ENCODE measurements at regions not wholly inside any gene's neighbourhood (a gene's known extent, or its start where the extent isn't known, plus 50 kb on each side); places are given as distances from the start of the nearest gene placed in this dataset.
"Not testable (repeated sequence)": the region's sequence is repeated elsewhere in the genome, so short reads cannot be mapped to it uniquely, and the experiment has no call there.

- FAIRE-seq, result no peak
Observed at GRCh38 chr3:165624761-165625160, 212.5 kb downstream of the BCHE start.

DNA sequence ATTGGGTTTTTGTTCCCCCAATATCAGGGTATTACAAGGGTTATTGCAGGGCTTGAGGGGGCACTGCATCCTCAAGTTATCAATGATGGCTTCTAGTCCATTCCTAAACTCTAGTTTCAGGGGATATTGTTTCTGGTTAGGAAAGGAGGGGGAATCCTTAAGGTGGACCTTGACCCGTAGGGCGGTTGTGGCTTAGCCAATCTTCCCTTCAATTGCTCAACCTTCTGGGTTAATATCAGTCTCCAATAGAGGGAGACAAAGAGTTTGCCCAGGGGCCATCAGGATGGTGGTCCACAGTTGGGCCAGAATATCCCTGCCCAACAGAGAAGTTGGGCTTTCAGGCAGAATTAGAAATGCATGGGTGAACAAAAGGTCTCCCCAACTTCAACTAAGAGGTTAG lies 214.9 kb downstream of the BCHE start:
- no peak for FAIRE-seq

DNA sequence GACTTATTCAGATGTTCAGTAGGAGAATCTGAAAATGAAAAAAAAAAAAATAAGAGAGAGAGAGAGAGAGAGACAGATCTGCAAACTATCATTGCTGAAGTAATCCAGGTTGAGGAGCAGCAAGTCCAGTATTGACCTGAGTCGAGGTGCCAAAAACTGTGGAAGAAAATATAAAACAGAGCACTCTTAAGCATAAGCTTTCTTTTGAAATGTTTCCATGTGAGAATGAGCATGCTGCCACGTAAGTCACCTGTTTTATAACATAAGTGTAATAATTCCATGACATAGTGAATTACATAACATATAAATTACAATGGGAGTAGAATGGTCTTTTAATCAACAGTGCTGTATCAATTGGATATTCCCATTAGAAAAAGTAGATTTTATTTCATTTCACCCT lies 218.2 kb downstream of the BCHE start:
- FAIRE-seq, result no peak

GRCh38 chr3:165617134-165617533 lies 220.1 kb downstream of the BCHE start:
- FAIRE-seq, result no peak

GRCh38 chr3:165614337-165614736 lies 222.9 kb downstream of the BCHE start:
- FAIRE-seq, result no peak

DNA sequence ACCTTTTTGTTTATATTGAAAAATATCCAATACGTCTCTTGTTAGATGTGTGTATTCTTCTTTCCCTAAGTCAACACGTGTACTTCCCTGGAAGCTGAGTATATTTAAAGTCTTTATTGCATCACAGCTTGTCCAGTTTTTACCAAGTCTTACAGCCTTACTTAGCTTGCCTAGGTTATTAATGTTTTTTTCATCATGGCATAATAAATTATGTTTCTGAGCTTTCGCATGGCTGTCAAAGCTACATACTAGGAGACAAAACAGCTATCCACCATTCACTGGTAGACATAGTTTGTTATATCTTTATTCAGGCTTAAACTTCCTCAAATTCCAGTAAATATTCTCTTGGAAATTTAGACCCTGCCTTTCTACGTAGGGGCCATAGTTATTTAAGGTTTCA lies 224.2 kb downstream of the BCHE start:
- FAIRE-seq, result no peak

DNA sequence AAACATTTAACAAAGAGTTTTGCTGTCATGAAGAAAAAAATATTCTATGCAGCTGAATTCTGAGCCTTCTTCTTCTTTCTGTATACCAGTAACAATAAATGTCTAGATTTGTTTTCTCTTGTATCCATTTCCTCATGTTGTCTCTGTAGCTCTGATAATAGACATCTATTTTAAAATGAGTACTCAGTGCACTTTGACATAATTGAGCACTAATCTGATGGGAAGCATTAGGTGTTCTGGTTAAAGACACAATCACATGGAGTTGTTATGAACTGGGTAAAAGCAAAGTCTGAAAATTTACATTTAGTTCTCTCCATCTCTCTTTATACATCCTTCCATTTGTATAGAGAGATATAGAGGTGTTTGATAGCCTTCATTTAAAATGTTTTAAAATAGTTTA lies 230.0 kb downstream of the BCHE start:
- no peak for FAIRE-seq

DNA sequence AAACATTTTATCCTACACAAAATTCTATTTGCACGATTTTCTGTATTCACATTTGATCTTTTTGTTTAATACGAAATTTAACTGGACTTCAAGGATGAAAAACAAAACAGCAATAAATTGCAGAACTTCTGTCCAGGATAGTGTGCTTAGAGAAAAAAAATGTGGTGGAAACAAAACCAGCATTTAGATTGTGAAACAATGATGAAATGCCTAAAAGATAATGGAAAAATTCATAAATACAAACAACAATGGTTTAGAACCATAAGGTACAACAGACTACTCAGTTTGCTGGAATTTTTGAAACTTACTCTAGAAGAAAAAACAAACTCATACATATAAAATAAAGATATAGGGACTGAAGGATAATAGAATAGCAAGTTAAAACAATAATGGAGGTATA lies 234.0 kb downstream of the BCHE start:
- no peak for FAIRE-seq

DNA sequence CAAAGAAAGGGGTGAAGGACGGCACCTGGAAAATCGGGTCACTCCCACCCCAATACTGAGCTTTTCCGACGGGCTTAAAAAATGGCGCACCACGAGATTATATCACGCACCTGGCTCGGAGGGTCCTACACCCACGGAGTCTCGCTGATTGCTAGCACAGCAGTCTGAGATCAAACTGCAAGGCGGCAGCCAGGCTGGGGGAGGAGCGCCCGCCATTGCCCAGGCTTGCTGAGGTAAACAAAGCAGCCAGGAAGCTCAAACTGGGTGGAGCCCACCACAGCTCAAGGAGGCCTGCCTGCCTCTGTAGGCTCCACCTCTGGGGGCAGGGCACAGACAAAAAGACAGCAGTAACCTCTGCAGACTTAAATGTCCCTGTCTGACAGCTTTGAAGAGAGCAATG lies 264.7 kb downstream of the BCHE start:
- not testable (repeated sequence) for FAIRE-seq

DNA sequence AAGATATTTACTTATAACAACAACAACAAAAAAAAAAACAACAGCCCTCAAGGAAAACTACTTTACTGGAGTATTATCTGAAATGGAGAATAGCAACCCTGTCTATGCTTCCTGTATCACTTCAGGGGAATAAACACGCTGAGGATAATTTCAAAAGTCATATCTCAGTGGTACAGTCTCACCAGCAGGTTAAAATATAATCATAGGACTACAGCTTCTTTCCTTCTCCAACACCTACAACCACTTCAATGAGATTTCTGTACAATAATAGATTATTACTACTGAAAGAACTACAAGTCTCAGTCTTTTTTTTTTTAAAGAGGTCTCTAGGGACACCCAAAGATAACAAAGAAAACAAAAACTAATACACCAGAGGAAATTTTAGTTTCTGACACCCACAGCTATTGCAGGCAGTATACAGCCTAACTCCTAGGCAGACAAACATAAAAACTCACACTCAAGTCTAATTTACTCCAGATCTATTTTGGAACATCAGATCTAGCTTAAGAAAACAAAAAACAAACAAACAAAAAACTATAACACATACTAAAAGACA lies 268.2 kb downstream of the BCHE start:
- FAIRE-seq, result no peak

DNA sequence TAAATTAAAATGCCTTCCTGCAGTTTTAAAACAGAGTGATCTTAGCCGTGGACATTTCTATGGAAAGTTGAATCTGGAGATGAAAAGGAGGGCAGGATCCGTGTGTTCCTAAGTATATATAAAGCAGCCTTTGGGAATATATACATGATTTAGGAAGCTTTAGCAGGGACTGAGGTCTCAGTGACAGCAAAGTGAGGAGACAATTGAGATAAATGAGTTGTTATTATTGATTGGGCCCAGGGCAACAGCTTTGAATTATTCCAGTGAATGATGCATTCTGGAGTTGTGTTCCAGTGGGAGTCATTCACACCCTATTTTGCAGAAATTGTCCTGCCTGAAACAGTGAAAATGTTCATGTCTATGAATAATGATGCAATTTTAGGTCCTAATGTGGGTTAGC lies 281.4 kb downstream of the BCHE start:
- no peak for FAIRE-seq

DNA sequence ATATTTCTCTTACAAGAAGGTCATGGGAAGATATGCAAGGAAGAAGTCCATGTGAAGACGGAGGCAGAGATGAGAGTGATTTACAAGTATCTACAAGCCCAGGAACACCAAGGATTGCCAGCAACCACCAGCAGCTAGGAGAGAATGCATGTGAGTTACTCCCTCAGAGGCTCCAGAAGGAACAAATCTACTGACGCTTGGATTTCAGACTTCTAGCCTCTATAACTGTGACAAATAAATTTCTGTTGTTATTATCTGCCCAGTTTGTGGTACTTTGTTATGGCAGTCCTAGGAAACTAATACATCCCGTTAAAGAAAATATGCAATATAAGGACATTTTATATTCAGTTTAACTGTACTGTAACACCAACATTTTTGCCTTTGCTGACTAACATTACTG lies 283.9 kb downstream of the BCHE start:
- FAIRE-seq, result no peak

- FAIRE-seq, result no peak
Observed at GRCh38 chr3:165549665-165550064, 287.6 kb downstream of the BCHE start.

DNA sequence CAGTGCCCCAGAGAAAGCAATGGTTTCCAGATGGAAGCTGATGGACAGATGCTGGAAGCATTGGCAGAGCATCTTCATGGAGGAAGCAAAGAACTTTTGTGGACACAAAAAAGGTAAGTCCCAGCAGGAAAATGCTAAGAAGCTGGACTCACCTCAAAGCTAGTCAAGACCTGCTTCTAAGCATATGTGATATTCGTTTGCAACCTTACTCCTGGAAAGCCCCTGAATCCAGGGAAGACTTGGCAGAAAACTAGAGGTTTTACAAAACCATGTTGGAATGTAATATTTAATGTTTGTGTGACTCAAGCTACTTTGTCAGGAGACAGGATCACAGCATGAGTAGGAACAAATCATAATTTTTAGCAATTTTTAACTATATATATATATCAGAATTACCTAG lies 288.2 kb downstream of the BCHE start:
- FAIRE-seq, result no peak

GRCh38 chr3:165545059-165545458 lies 292.2 kb downstream of the BCHE start:
- no peak for FAIRE-seq

DNA sequence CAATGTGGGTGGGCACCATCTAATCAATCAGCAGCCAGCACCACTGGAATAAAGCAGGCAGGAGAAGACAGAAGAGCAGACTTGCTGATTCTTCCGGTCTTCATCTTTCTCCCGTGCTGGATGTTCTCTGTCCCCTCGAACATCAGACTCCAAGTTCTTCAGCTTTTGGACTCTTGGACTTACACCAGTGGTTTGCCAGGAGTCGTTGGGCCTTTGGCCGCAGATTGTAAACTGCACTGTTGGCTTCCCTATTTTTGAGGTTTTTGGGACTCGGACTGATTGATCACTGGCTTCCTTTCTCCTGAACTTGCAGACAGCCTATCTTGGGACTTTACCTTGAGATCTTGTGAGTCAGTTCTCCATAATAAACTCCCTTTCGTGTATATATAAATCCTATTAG lies 292.8 kb downstream of the BCHE start:
- no peak for FAIRE-seq

GRCh38 chr3:165538166-165538565 lies 299.1 kb downstream of the BCHE start:
- no peak for FAIRE-seq

- no peak for FAIRE-seq
Observed at GRCh38 chr3:165532851-165533250, 304.4 kb downstream of the BCHE start.

GRCh38 chr3:165529451-165529850 lies 307.8 kb downstream of the BCHE start:
- no peak for FAIRE-seq

DNA sequence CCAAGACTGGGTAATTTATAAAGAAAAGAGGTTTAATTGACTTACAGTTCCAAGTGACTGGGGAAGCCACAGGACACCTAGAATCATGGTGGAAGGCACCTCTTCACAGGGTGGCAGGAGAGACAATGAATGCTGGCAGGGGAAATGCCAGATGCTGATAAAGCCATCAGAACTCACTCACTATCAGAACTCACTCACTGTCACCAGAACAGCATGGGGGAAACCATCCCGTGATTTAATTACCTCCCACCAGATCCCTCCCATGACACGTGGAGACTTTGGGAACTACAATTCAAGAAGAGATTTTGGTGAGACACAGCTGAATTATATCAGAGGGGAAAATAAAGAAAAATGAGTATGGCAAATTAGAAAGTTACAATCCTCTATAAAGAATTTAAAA lies 310.9 kb downstream of the BCHE start:
- FAIRE-seq, result no peak

- no peak for FAIRE-seq
Observed at GRCh38 chr3:165523801-165524200, 313.4 kb downstream of the BCHE start.

- no peak for FAIRE-seq
Observed at GRCh38 chr3:165522386-165522785, 314.8 kb downstream of the BCHE start.

DNA sequence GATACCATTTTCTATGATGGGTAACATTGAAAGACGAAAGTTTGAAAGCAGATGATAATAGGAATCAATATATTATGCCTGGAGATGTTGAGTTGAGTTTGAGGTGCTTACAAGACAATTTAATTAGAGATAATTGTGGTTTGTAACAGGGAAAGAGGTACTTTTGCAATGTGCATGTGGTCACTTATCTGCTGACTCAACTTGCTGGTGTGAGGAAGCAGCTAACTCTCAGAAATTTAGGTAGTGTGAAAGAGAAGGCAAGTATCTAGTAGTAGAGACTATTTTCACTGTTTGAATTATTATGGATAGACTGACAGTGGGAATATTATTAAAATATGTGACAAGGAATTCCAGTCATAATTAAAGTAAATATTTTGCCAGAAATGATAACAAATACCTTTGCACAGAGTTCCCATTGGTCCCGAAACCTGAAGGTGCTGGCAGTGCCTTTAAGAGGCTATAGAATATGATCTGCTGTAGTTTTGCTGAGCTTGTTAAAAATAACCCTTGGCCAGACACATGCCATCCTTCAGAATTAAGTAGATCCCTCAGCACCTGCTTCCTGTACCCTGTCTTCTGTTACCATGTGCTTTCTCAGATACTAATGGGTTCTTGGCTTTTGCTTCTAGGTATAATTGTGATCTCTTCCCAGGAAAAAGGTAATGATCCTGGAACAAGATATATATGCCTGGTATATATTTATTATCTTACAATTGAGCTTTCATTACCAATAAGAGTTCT lies 315.9 kb downstream of the BCHE start:
- no peak for FAIRE-seq

DNA sequence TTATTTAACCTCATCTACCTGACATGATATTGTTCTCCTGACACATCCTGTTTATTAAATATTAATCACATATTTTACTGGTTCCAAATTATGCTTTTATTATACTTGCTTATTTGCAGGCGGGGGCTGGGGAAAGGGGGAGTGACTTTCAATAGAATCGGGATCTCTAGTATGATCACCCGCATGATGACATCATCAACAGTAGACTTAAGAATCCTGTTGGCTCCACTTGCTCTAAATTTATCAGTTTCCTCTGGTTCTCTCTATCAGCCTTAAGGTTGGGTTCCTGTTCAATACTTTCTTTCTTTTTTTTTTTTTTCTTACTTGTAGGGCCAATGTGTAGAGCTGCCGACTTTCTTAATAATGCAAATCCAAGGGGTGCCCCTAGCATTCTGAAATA lies 317.5 kb downstream of the BCHE start:
- no peak for FAIRE-seq

GRCh38 chr3:165518346-165518745 lies 318.9 kb downstream of the BCHE start:
- no peak for FAIRE-seq
